ENCODE measurements at regions not wholly inside any gene's neighbourhood (a gene's known extent, or its start where the extent isn't known, plus 50 kb on each side); places are given as distances from the start of the nearest gene placed in this dataset.

GRCh38 chr16:86823888-86824671 is 245.7 kb downstream of the FOXL1 start:
- intact Hi-C loops (cut with DNase I), result no loop called here
- no peaks in the 10 kb centered on the region for H3K36me3 ChIP-seq
- H3K27ac ChIP-seq, result no peak overlapping the region

GRCh38 chr16:86824751-86825296 is 246.5 kb downstream of the FOXL1 start:
- H3K36me3 ChIP-seq, result no peaks in the 10 kb centered on the region
- ATAC-seq (no peak), DNase-seq (no peak)
- no peak overlapping the region for H3K27ac ChIP-seq
- intact Hi-C loops (cut with DNase I), result no loop called here
- H3K4me3 ChIP-seq, result no peak overlapping the region
- TF ChIP-seq CTCF (IDR thresholded peaks at IDR 0.05), result no peak
- no peaks in the 10 kb centered on the region for H3K4me1 ChIP-seq
- peaks cover 25% of the 10 kb centered on the region for H3K27me3 ChIP-seq
- no peaks in the 10 kb centered on the region for H3K9me3 ChIP-seq

More at GRCh38 chr16:86823888-86824671, 245.7 kb downstream of the FOXL1 start:
- Histone ChIP-seq H3K4me1 (no peaks in the 10 kb centered on the region), H3K9me3 (no peaks in the 10 kb centered on the region), H3K4me3 (no peak overlapping the region), H3K27me3 (peaks cover 30% of the 10 kb centered on the region)
- no peak for TF ChIP-seq CTCF (IDR thresholded peaks at IDR 0.05)
- DNase-seq, result no peak
- ATAC-seq, result no peak

- no peaks in the 10 kb centered on the region for H3K36me3 ChIP-seq
- no peak overlapping the region for H3K4me3 ChIP-seq
- DNase-seq, result no peak
- no peak for TF ChIP-seq CTCF (IDR thresholded peaks at IDR 0.05)
- intact Hi-C loops (cut with DNase I), result no loop called here
- H3K27ac ChIP-seq, result no peak overlapping the region
- no peak for ATAC-seq
- no peaks in the 10 kb centered on the region for H3K4me1 ChIP-seq
- peaks cover 25% of the 10 kb centered on the region for H3K27me3 ChIP-seq
- H3K9me3 ChIP-seq, result no peaks in the 10 kb centered on the region
Observed at GRCh38 chr16:86825631-86826030, 247.3 kb downstream of the FOXL1 start.

GRCh38 chr16:86826941-86827340 is 248.6 kb downstream of the FOXL1 start:
- TF ChIP-seq CTCF (IDR thresholded peaks at IDR 0.05), result no peak
- H3K4me3 ChIP-seq, result no peak overlapping the region
- DNase-seq, result no peak
- intact Hi-C loops (cut with DNase I), result no loop called here
- peaks cover 25% of the 10 kb centered on the region for H3K27me3 ChIP-seq
- no peaks in the 10 kb centered on the region for H3K9me3 ChIP-seq
- no peak overlapping the region for H3K27ac ChIP-seq
- no peak for ATAC-seq
- no peaks in the 10 kb centered on the region for H3K36me3 ChIP-seq
- no peaks in the 10 kb centered on the region for H3K4me1 ChIP-seq

GRCh38 chr16:86827521-86827920 is 249.2 kb downstream of the FOXL1 start:
- no peak for DNase-seq
- Histone ChIP-seq H3K27ac (no peak overlapping the region), H3K4me1 (no peaks in the 10 kb centered on the region), H3K4me3 (no peak overlapping the region), H3K27me3 (peaks cover 25% of the 10 kb centered on the region), H3K9me3 (no peaks in the 10 kb centered on the region), H3K36me3 (no peaks in the 10 kb centered on the region)
- no peak for TF ChIP-seq CTCF (IDR thresholded peaks at IDR 0.05)
- intact Hi-C loops (cut with DNase I), result no loop called here
- ATAC-seq, result no peak

All from upper lobe of right lung (tissue), 1 donor.